H1 (cell line): ENCODE measurements at regions not wholly inside any gene's neighbourhood (a gene's known extent, or its start where the extent isn't known, plus 50 kb on each side); places are given as distances from the start of the nearest gene placed in this dataset.

ENCODE experiments used
- CTCF ChIA-PET: fragments of 300-600 bp; sonication (Branson Sonifier 250); formaldehyde crosslinking; loops from one replicate; lab custom pipeline; 2021; ENCODE audit not compliant: partially characterized antibody; lab: Charles Lee
- POLR2A ChIA-PET: fragments of 300-600 bp; sonication (Branson Sonifier 250); formaldehyde crosslinking; loops from one replicate; lab custom pipeline; 2021; ENCODE audit warnings: inconsistent platforms; ENCODE audit not compliant: partially characterized antibody; lab: Charles Lee
- DNase-seq, 2 experiments: peaks; one replicate each; pipeline versions ENCODE4 v3.0.0 to v3.0.0-alpha.2; 2010 to 2022; ENCODE audit warnings: low spot score in 2 of 2, low read depth in 1 of 2, mixed read lengths in 1 of 2
- FAIRE-seq: peaks from 2 replicates; lab custom pipeline; 2011; peaks lifted over from hg19 to GRCh38; lab: Jason Lieb, UNC
- H2AFZ ChIP-seq: 2 replicates; pipeline ENCODE4 v1.8.1; 2012; ENCODE audit warnings: low read length, inconsistent platforms
- H2AK5ac ChIP-seq: 2 replicates; pipeline ENCODE4 v1.6.1; 2013; ENCODE audit warnings: low read depth, low read length
- H2BK120ac ChIP-seq: replicated peaks from 2 replicates; pipeline ENCODE3; 2013; ENCODE audit warnings: low read depth, low read length, inconsistent platforms
- H2BK12ac ChIP-seq: 2 replicates; pipeline ENCODE4 v1.6.1; 2013; ENCODE audit warnings: low read depth, low read length
- H2BK15ac ChIP-seq: 2 replicates; pipeline ENCODE4 v1.6.1; 2013; ENCODE audit warnings: low read length
- H2BK20ac ChIP-seq: 2 replicates; pipeline ENCODE4 v1.6.1; 2013; ENCODE audit warnings: low read length
- H2BK5ac ChIP-seq: 2 replicates; pipeline ENCODE4 v1.6.1; 2013; ENCODE audit warnings: low read depth, low read length
- H3K14ac ChIP-seq: 2 replicates; pipeline ENCODE4 v1.6.1; 2013; ENCODE audit warnings: inconsistent platforms; ENCODE audit not compliant: insufficient read length
- H3K18ac ChIP-seq: 2 replicates; pipeline ENCODE4 v1.6.1; 2013; ENCODE audit warnings: low read length; ENCODE audit errors: extremely low read depth
- H3K23ac ChIP-seq: 2 replicates; pipeline ENCODE4 v1.6.1; 2013; ENCODE audit warnings: inconsistent platforms; ENCODE audit not compliant: insufficient read length
- H3K23me2 ChIP-seq: 2 replicates; pipeline ENCODE4 v1.6.1; 2013; ENCODE audit warnings: low read depth, low read length
- H3K27ac ChIP-seq: 2 replicates; pipeline ENCODE4 v1.6.1; 2011; ENCODE audit warnings: low read depth, low read length, inconsistent platforms
- H3K27me3 ChIP-seq, 4 experiments: replicated peaks in 1 of 4; 1 replicate in 1 of 4; 2 replicates in 3 of 4; pipeline versions ENCODE4 v1.6.1 to v1.8.1; 2011 to 2013; ENCODE audit warnings: low read length in 3 of 4, mild to moderate bottlenecking in 3 of 4, inconsistent platforms in 2 of 4, mixed read lengths in 2 of 4, moderate library complexity in 1 of 4; ENCODE audit not compliant: control insufficient read depth in 3 of 4, insufficient read depth in 3 of 4; ENCODE audit errors: extremely low read depth in 1 of 4
- H3K36me3 ChIP-seq, 4 experiments: 2 replicates each; pipeline versions ENCODE4 v1.6.1 to v1.8.1; 2011 to 2013; ENCODE audit warnings: mild to moderate bottlenecking in 4 of 4, low read length in 3 of 4, moderate library complexity in 2 of 4, control low read depth in 1 of 4, inconsistent platforms in 1 of 4; ENCODE audit not compliant: insufficient read depth in 4 of 4, control insufficient read depth in 2 of 4
- H3K4ac ChIP-seq: replicated peaks from 2 replicates; pipeline ENCODE3; 2013; ENCODE audit warnings: low read length, low read depth, mixed read lengths, inconsistent platforms; ENCODE audit not compliant: insufficient read length
- H3K4me1 ChIP-seq, 4 experiments: replicated peaks in 1 of 4; 1 replicate in 1 of 4; 2 replicates in 3 of 4; pipeline versions ENCODE4 v1.6.1 to v1.8.1; 2011 to 2013; ENCODE audit warnings: low read length in 3 of 4, inconsistent platforms in 2 of 4, mixed read lengths in 1 of 4; ENCODE audit not compliant: insufficient read depth in 4 of 4, control insufficient read depth in 3 of 4
- H3K4me2 ChIP-seq, 2 experiments: 2 replicates each; pipeline versions ENCODE4 v1.6.1 to v1.8.1; 2011 to 2013; ENCODE audit warnings: low read depth in 2 of 2, low read length in 2 of 2, control low read depth in 1 of 2, inconsistent platforms in 1 of 2, mild to moderate bottlenecking in 1 of 2; ENCODE audit not compliant: insufficient read depth in 1 of 2
- H3K4me3 ChIP-seq, 4 experiments: fragments of 200-600, 300-600 bp in 1 of 4; sonication (generic), shearing (Covaris generic), sonication (Bioruptor Twin) in 1 of 4; 2 replicates each; pipeline versions ENCODE4 v1.5.1 to v1.8.1; 2011 to 2016; ENCODE audit warnings: low read length in 4 of 4, low read depth in 3 of 4, control low read depth in 2 of 4, inconsistent platforms in 2 of 4, mild to moderate bottlenecking in 2 of 4, mixed read lengths in 1 of 4, moderate library complexity in 1 of 4; ENCODE audit not compliant: insufficient read depth in 2 of 4; ENCODE audit errors: extremely low read depth in 1 of 4
- H3K56ac ChIP-seq: replicated peaks from 2 replicates; pipeline ENCODE3; 2013; ENCODE audit warnings: low read depth, mild to moderate bottlenecking, mixed read lengths, low read length, inconsistent platforms; ENCODE audit not compliant: insufficient read length
- H3K79me1 ChIP-seq: 2 replicates; pipeline ENCODE4 v1.6.1; 2013; ENCODE audit warnings: low read depth, low read length, control low read depth
- H3K79me2 ChIP-seq, 2 experiments: 2 replicates each; pipeline versions ENCODE4 v1.6.1 to v1.8.1; 2012 to 2013; ENCODE audit warnings: low read length in 2 of 2, mild to moderate bottlenecking in 2 of 2, inconsistent platforms in 1 of 2; ENCODE audit not compliant: insufficient read depth in 2 of 2, control insufficient read depth in 1 of 2
- H3K9ac ChIP-seq, 4 experiments: replicated peaks in 1 of 4; 1 replicate in 1 of 4; 2 replicates in 3 of 4; pipeline versions ENCODE4 v1.6.1 to v1.8.1; 2011 to 2013; ENCODE audit warnings: low read depth in 3 of 4, low read length in 3 of 4, control low read depth in 2 of 4, mild to moderate bottlenecking in 2 of 4, moderate library complexity in 2 of 4, inconsistent platforms in 1 of 4; ENCODE audit errors: extremely low read depth in 1 of 4
- H3K9me3 ChIP-seq, 2 experiments: 2 replicates each; pipeline versions ENCODE4 v1.6.1 to v1.8.1; 2012 to 2013; ENCODE audit warnings: mild to moderate bottlenecking in 2 of 2, moderate library complexity in 2 of 2, control low read depth in 1 of 2, inconsistent platforms in 1 of 2, low read depth in 1 of 2, low read length in 1 of 2, mixed read lengths in 1 of 2; ENCODE audit not compliant: insufficient read depth in 2 of 2
- H4K20me1 ChIP-seq, 2 experiments: replicated peaks in 1 of 2; 2 replicates each; pipeline versions ENCODE3 to v1.8.1; 2011 to 2013; ENCODE audit warnings: inconsistent platforms in 2 of 2, low read length in 2 of 2, mild to moderate bottlenecking in 1 of 2; ENCODE audit not compliant: insufficient read depth in 2 of 2, control insufficient read depth in 1 of 2
- H4K5ac ChIP-seq: 2 replicates; pipeline ENCODE4 v1.6.1; 2013; ENCODE audit warnings: low read length, low read depth, mixed read lengths, inconsistent platforms; ENCODE audit not compliant: insufficient read length
- H4K8ac ChIP-seq: 2 replicates; pipeline ENCODE4 v1.8.0; 2013; ENCODE audit warnings: mild to moderate bottlenecking, moderate library complexity, low read length, inconsistent platforms; ENCODE audit not compliant: insufficient read depth; ENCODE audit errors: extremely low read depth
- H4K91ac ChIP-seq: replicated peaks from 2 replicates; pipeline ENCODE3; 2013; ENCODE audit warnings: low read length, mixed read lengths, inconsistent platforms; ENCODE audit not compliant: insufficient read length
- BRCA1 ChIP-seq: IDR thresholded peaks from 2 replicates; pipeline ENCODE4 v1.6.1; 2012; ENCODE audit warnings: low read depth, low read length, improper control_type of control experiment
- CHD1 ChIP-seq: IDR thresholded peaks from 2 replicates; pipeline ENCODE4 v1.6.1; 2012; ENCODE audit warnings: low read depth, low read length, improper control_type of control experiment
- KDM1A ChIP-seq: fragments of 200-600, 300-600 bp; sonication (generic); IDR thresholded peaks from 2 replicates; pipeline ENCODE4 v1.7.1; 2016; ENCODE audit warnings: mild to moderate bottlenecking, low read length, borderline replicate concordance
- RBBP5 ChIP-seq: IDR thresholded peaks from 2 replicates; pipeline ENCODE4 v1.7.1; 2012; ENCODE audit warnings: low read depth, mild to moderate bottlenecking, inconsistent platforms, low read length, moderate library complexity, borderline replicate concordance
- RNF2 ChIP-seq: fragments of 200-900, 300-1000 bp; sonication (generic); IDR thresholded peaks from 2 replicates; pipeline ENCODE4 v1.7.1; 2016; ENCODE audit warnings: borderline replicate concordance, low read depth, mild to moderate bottlenecking, antibody characterized with exemption, low read length; ENCODE audit not compliant: poor library complexity, severe bottlenecking; ENCODE audit errors: missing control alignments
- SAP30 ChIP-seq: fragments of 300-600 bp; sonication (generic); IDR thresholded peaks from 2 replicates; pipeline ENCODE4 v1.7.1; 2012; ENCODE audit warnings: low read length, moderate library complexity, mild to moderate bottlenecking, inconsistent platforms; ENCODE audit not compliant: insufficient read depth, insufficient replicate concordance
- SRF ChIP-seq: IDR thresholded peaks from 2 replicates; pipeline ENCODE4 v1.6.1; 2011; ENCODE audit warnings: mild to moderate bottlenecking, low read depth, low read length, moderate library complexity
- TAF7 ChIP-seq: optimal IDR thresholded peaks from 2 replicates; pipeline ENCODE3; 2011; ENCODE audit warnings: low read depth, mild to moderate bottlenecking, inconsistent platforms, low read length, moderate library complexity, borderline replicate concordance
- TEAD4 ChIP-seq: IDR thresholded peaks from 2 replicates; pipeline ENCODE4 v1.6.1; 2012; ENCODE audit warnings: low read depth, low read length, inconsistent platforms, mixed read lengths
- WGBS, 2 experiments: shearing (Covaris generic) in 1 of 2; methylation state at CpG; one replicate each; pipeline versions ENCODE4 v1.1.6 to v1.1.7; 2013 to 2015; ENCODE audit warnings: low lambda C conversion rate in 2 of 2, mixed read lengths in 2 of 2, inconsistent platforms in 1 of 2, low coverage in 1 of 2, missing lambda C conversion rate in 1 of 2; ENCODE audit not compliant: insufficient replicate concordance in 2 of 2, insufficient coverage in 1 of 2, insufficient read length in 1 of 2; ENCODE audit errors: extremely low coverage in 1 of 2, missing lambda C conversion rate in 1 of 2; 5-methylcytosine and 5-hydroxymethylcytosine counted together
- TF ChIP-seq, protein P1 (sequence below), 3 experiments: IDR thresholded peaks; 1 replicate in 2 of 3; 2 replicates in 1 of 3; pipeline versions ENCODE4 v1.5.1 to v1.6.1; 2011; ENCODE audit warnings: low read length in 3 of 3, mild to moderate bottlenecking in 3 of 3, inconsistent platforms in 2 of 3, low read depth in 1 of 3, moderate library complexity in 1 of 3; ENCODE audit not compliant: insufficient read depth in 1 of 3; ENCODE audit errors: control extremely low read depth in 1 of 3
- TF ChIP-seq, protein P2 (sequence below): IDR thresholded peaks from 2 replicates; pipeline ENCODE4 v1.6.1; 2011; ENCODE audit warnings: low read depth, mild to moderate bottlenecking, low read length; ENCODE audit not compliant: insufficient read depth

GRCh38 chr9:107698779-107699178 lies 209.2 kb upstream of the KLF4 start:
- Histone ChIP-seq H2BK20ac (no peak overlapping the region), H4K20me1 (no peaks in the 10 kb centered on the region), H3K79me2 (no peaks in the 10 kb centered on the region), H3K14ac (no peak overlapping the region), H3K4me3 (no peak overlapping the region), H3K4me2 (no peak overlapping the region), H2BK5ac (no peak overlapping the region), H3K27me3 (no peaks in the 10 kb centered on the region), H2BK12ac (no peak overlapping the region), H3K9me3 (no peaks in the 10 kb centered on the region), H4K91ac (no peak overlapping the region), H3K4me1 (no peaks in the 10 kb centered on the region), H2AK5ac (no peak overlapping the region), H2BK15ac (0 out of 2 replicates have a peak overlapping the region, but pooled peaks have one; percentile 33), H3K23ac (no peak overlapping the region), H3K27ac (no peak overlapping the region), H3K9ac (no peak overlapping the region), H3K18ac (no peak overlapping the region), H4K5ac (no peak overlapping the region), H2BK120ac (no peak overlapping the region), H3K36me3 (no peaks in the 10 kb centered on the region), H3K23me2 (no peaks in the 10 kb centered on the region), H4K8ac (no peak overlapping the region), H3K56ac (no peak overlapping the region), H3K4ac (no peak overlapping the region), H2AFZ (no peak overlapping the region; the same call in 1 of the 2 replicates), H3K79me1 (no peaks in the 10 kb centered on the region)
- 76% methylated on average over 4 of the region's 4 CpGs; no CpG with 5 or more reads in 1 of the 2 experiments for WGBS, 2 experiments
- CTCF ChIA-PET = interaction anchor here (0.6 to 0.7 kb wide), 2 partner anchors 123 to 189 kb away, joined by 3 read pairs; no protein-coding TSS in a partner anchor
- FAIRE-seq (no peak), DNase-seq (no peak)
- POLR2A ChIA-PET = no interaction called here
- TF ChIP-seq TEAD4 (no peak), BRCA1 (no peak), SAP30 (no peak), SRF (no peak), KDM1A (no peak), RBBP5 (no peak), RNF2 (no peak), CHD1 (no peak), TAF7 (no peak)
- TF ChIP-seq, protein P1, sequence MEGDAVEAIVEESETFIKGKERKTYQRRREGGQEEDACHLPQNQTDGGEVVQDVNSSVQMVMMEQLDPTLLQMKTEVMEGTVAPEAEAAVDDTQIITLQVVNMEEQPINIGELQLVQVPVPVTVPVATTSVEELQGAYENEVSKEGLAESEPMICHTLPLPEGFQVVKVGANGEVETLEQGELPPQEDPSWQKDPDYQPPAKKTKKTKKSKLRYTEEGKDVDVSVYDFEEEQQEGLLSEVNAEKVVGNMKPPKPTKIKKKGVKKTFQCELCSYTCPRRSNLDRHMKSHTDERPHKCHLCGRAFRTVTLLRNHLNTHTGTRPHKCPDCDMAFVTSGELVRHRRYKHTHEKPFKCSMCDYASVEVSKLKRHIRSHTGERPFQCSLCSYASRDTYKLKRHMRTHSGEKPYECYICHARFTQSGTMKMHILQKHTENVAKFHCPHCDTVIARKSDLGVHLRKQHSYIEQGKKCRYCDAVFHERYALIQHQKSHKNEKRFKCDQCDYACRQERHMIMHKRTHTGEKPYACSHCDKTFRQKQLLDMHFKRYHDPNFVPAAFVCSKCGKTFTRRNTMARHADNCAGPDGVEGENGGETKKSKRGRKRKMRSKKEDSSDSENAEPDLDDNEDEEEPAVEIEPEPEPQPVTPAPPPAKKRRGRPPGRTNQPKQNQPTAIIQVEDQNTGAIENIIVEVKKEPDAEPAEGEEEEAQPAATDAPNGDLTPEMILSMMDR (IDR thresholded peaks at IDR 0.05; ENCODE audit: control extremely low read depth in 1 of 3, insufficient read depth in 1 of 3, low read depth in 1 of 3, low read length in 3 of 3) = no peak
- TF ChIP-seq, protein P2, sequence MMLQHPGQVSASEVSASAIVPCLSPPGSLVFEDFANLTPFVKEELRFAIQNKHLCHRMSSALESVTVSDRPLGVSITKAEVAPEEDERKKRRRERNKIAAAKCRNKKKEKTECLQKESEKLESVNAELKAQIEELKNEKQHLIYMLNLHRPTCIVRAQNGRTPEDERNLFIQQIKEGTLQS = no peak
